Cerebellar cortex (tissue), 1 donor: ENCODE measurements at regions not wholly inside any gene's neighbourhood (a gene's known extent, or its start where the extent isn't known, plus 50 kb on each side); places are given as distances from the start of the nearest gene placed in this dataset.

Experiments used
- DNase-seq: peaks from one replicate; pipeline ENCODE4 v3.0.0-alpha.2; 2015; ENCODE audit warnings: low spot score

DNA sequence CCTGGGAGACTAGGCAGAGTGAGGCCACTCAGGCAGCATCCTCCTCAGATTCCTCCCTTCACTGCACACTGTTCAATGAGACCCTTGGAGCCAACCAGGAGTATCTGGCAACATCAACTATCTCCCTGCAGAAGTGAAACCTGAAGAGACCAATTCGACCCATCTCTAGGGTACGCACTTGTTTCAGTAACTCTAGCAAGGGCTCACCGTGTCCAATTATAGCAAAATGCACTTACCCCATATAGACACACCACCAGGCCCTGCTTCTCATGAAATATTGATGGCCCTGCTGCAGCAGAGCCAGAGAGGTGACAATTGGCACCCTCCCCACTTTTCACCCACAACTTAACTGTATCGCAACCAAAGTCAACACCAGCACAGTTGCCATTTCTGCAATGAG, 196.1 kb upstream of the IGF1R start:
- DNase-seq, result no peak

DNA sequence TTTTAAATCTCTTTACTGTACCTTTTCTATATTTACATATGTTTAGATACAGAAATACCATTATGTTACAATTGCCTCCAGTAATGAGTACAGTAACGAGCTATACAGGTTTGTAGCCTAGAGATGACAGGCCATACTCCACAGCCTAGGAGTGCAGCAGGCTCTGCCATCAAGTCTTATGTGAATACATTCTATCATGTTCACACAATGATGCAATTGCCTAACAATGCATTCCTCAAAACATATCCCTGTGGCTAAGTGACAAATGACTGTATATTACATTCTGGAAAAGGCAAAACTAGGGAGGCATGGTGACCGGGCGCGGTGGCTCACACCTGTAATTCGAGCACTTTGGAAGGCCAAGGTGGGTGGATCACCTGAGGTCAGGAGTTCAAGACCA, 192.4 kb upstream of the IGF1R start:
- DNase-seq, result no peak

- no peak for DNase-seq
These were observed 171.8 kb upstream of the IGF1R start for GRCh38 chr15:98476559-98476958.

DNA sequence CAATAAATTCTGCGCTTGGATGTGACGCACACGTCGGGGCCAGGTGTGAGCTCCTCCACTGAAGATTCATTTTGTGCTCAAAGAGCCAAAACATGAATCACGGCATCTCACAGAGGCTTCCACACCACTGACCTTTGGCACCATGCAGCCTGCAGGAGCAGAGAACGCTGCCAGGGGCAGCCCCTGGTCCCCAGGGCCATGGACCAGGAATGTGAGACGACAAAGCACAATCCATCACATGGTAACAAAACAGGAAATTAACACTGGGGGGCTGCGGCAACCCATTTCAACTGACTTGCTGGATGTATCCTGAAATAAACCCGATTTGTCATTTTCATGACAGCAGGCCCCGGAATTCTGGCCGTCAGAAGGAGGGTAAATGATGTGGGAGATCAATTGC, 167.5 kb upstream of the IGF1R start:
- no peak for DNase-seq

- no peak for DNase-seq
These were observed 164.7 kb upstream of the IGF1R start for GRCh38 chr15:98483575-98484130.

DNA sequence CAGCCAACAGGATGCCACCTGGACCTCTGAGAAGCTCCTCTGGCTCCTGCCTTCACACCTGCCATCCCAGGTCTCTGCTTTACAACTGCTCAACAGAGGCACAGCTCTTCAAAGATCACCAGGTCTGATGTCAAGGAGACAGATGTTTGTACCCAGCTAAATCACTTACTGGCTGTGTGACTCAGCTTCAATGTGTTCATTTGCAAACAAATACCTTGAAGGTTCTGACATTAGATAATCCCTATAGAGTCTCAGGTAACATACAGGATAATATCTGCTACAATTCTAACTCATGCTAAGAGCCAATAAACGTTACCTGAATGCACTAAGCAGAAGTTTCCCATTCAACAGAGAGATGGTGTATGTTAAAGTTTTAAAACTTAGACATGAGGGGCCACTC, 163.4 kb upstream of the IGF1R start:
- DNase-seq, result no peak

DNA sequence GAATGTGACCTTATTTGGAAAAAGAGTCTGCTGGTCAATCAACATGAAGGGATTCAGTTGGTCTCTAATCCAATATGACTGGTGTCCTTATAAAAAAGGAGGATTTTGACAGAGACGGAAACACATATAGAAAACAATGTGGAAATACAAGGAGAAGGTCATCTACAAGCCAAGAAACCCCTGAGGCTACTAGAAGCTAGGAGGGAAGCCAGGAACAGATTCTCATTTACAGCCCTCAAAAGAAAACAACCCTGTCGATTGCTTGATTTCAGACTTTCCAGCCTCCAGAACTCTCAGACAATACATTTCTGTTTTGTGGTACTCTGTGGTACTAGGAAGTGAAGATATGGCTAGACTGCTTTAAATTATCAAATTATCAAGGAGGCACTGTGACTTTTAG, 162.9 kb upstream of the IGF1R start:
- DNase-seq, result no peak

DNA sequence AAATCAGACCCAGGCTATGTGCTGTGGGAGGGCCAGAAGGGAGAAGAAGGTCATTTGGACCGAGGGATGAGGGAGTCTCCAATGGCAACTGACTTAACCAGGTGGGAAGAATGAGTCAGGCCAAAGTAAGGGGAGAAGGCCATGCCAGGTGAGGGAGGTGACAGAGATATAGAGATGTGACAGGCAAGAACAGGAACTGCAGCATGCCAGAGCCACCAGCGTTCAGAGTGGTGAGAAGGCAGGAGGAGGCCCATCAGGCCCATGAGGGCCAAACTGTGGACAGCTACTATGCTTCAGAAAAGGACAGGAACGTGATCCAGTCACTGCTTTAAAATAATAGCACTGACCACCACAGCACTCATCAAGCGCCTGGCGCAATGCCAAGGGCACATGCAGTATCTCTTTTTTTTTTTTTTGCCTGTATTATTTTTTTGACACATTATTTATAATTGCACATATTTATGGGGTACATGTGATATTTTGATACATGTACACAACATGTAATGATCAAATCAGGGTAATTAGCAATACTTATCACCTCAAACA, 154.3 kb upstream of the IGF1R start:
- no peak for DNase-seq

- no peak for DNase-seq
These were observed 147.1 kb upstream of the IGF1R start for GRCh38 chr15:98501192-98501591.

- DNase-seq, result no peak
These were observed 146.7 kb upstream of the IGF1R start for GRCh38 chr15:98501632-98502031.

DNA sequence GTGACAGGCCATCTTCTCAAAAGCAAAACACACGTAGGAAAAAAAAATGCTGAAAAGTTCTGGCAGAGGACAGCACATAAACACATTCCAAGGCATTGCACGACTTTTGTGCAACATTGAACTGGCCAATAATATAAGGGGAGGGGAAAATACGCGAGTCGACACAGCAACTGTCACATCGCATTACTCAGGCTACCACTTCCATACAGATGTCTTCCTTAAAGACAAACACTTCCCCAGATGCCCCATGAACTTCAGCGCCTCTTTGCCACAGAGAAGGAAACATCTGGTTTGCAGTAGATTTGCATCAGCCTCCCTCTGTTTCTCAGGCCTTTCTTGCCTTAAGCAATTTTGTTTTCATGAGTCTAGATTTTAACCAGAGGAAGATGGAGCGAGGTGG, 144.4 kb upstream of the IGF1R start:
- DNase-seq, result no peak

DNA sequence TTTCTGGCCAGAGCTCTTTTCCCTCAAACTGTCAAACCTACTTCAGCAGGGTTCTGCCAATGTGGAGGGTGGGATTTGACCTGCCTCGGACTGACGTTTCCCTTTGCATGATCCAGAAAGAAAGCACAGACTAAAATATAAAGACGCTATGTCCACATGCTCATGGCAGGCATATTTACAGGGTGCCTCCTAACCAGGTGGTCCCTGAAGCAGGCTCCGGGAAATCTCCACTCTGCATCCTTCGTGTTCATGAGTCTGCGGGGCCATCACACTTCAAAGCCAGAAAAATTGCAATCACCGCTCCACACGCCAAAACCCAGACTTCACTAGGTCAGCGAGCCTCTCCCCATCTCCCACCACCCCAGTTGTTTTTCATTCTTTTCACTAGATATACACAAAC, 143.3 kb upstream of the IGF1R start:
- DNase-seq, result no peak

DNA sequence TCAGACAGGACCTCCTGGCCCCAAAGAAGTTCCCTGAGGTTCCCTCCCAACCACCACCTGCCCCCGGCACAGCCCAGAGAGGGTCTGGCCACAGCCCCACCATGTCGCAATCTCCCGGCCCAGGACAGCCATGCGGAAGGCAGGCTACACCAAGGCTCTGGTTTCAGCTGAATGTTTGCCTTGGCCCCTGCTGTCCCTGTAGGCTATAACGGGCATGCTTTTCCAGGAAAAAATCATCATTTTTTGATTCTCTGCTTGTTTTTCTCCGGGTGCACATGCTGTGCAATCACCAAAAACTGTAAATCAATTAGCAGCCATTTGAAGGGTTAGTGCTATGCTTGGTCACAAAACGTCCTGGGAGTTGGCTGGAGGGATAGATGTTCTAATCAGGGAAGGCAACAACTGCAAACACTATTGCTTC, 142.7 kb upstream of the IGF1R start:
- no peak for DNase-seq

GRCh38 chr15:98506172-98506571, 142.2 kb upstream of the IGF1R start:
- DNase-seq, result no peak

DNA sequence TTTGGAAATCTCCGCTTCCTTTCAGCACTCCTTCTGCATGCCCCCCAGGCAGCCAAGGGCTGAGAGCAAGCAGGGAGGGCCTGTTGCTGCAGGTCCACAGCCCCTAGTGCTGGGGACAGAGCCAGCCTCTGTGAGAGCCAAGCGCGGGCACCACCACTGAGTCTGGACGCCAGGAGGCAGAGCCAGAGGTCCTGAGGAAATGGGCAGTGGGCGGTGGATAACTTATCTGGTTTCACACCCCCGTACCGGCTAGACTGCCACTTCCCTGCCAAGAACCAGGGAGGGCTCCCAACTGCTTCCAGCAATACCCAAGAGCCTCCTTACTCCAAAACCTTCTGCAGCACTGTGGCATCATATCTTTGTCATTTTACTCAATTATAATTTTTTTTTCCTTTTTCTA, 141.6 kb upstream of the IGF1R start:
- DNase-seq, result no peak

- DNase-seq, result no peak
These were observed 134.8 kb upstream of the IGF1R start for GRCh38 chr15:98513428-98513986.

- no peak for DNase-seq
These were observed 134.2 kb upstream of the IGF1R start for GRCh38 chr15:98514034-98514622.

- peak; percentile 82 for DNase-seq
These were observed 129.3 kb upstream of the IGF1R start for GRCh38 chr15:98518823-98519561.

- no peak for DNase-seq
These were observed 128.4 kb upstream of the IGF1R start for GRCh38 chr15:98519767-98520550.

DNA sequence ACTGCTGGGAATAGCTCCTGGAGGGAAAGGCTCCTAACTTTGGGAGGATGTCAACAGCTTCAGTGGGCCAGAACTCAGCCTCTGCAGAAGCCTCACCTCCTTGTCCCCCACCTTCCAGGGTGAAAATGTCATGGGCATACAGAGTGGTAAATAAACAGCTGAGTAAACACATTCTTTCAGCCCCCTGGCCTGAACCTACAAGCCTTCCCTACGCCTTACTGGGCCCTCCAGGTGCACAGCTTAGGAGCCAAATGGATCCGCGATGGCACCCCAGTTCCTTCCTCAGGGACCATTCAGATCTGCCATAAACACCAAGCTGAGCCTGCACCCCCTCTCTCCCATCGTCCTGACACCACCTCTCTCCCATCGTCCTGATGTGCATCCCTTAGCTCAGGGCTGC, 126.2 kb upstream of the IGF1R start:
- no peak for DNase-seq

GRCh38 chr15:98523912-98524662, 124.3 kb upstream of the IGF1R start:
- no peak for DNase-seq
